K562 (cell line): ENCODE measurements at regions not wholly inside any gene's neighbourhood (a gene's known extent, or its start where the extent isn't known, plus 50 kb on each side); places are given as distances from the start of the nearest gene placed in this dataset.

Source experiments
- ATAC-seq: fragments of 200-7000 bp; cut with Tn5 transposase; 3 replicates; pipeline ENCODE4 v1.9.1; 2020; ENCODE audit warnings: moderate library complexity
- BruUV-seq: library from RNA; stranded (reverse); fragments of 400-500 nt; replicated peaks from 2 replicates; lab custom pipeline; 2021; lab: Mats Ljungman, UMichigan
- CTCF ChIA-PET: fragments of 300-600 bp; formaldehyde crosslinking; extraction: SDS; loops from one replicate; lab custom pipeline; 2021; ENCODE audit warnings: low intra/inter-chr PET ratio; lab: Yijun Ruan, JAX
- POLR2A ChIA-PET: fragments of 300-600, 350-650 bp; sonication (Branson Sonifier 250); formaldehyde crosslinking; extraction: SDS; loops from one replicate; lab custom pipeline; 2021; ENCODE audit warnings: antibody characterized with exemption, inconsistent platforms; lab: Yijun Ruan, JAX
- DNase-seq, 4 experiments: peaks; one replicate each; pipeline versions ENCODE4 v3.0.0 to v3.0.0-alpha.2; 2011 to 2018; ENCODE audit warnings: low spot score in 3 of 4, mixed read lengths in 3 of 4; ENCODE audit errors: extremely low read depth in 1 of 4
- FAIRE-seq: peaks from 2 replicates; lab custom pipeline; 2011; peaks lifted over from hg19 to GRCh38; lab: Jason Lieb, UNC
- H2AFZ ChIP-seq: 2 replicates; pipeline ENCODE4 v1.6.0; 2011; ENCODE audit warnings: low read depth, low read length, control low read depth, inconsistent platforms
- H3K27ac ChIP-seq: fragments of 200-600 bp; 3 replicates; pipeline ENCODE4 v1.8.0; 2011; ENCODE audit warnings: low read depth, mild to moderate bottlenecking, control low read depth, inconsistent platforms, low read length, moderate library complexity, mixed read lengths; ENCODE audit errors: extremely low read depth
- H3K27me3 ChIP-seq, 2 experiments: fragments of 300-600 bp in 1 of 2; 2 replicates in 1 of 2; 3 replicates in 1 of 2; pipeline versions ENCODE4 v1.6.0 to v1.8.0; 2011; ENCODE audit warnings: inconsistent platforms in 2 of 2, low read length in 2 of 2, mild to moderate bottlenecking in 1 of 2, mixed read lengths in 1 of 2, moderate library complexity in 1 of 2; ENCODE audit not compliant: control insufficient read depth in 2 of 2, insufficient read depth in 2 of 2
- H3K36me3 ChIP-seq: fragments of 300-600 bp; 3 replicates; pipeline ENCODE4 v1.8.0; 2011; ENCODE audit warnings: mild to moderate bottlenecking, low read length, inconsistent platforms; ENCODE audit not compliant: control insufficient read depth, insufficient read depth
- H3K4me1 ChIP-seq, 2 experiments: fragments of 200-600 bp in 1 of 2; replicated peaks in 1 of 2; 2 replicates in 1 of 2; 3 replicates in 1 of 2; pipeline versions ENCODE4 v1.5.1 to v1.8.0; 2011; ENCODE audit warnings: inconsistent platforms in 2 of 2, low read length in 2 of 2, mild to moderate bottlenecking in 1 of 2, mixed read lengths in 1 of 2, moderate library complexity in 1 of 2; ENCODE audit not compliant: control insufficient read depth in 2 of 2, insufficient read depth in 2 of 2
- H3K4me2 ChIP-seq: 2 replicates; pipeline ENCODE4 v1.6.1; 2011; ENCODE audit warnings: low read length, control low read depth, inconsistent platforms, mixed read lengths; ENCODE audit not compliant: insufficient read depth
- H3K4me3 ChIP-seq: fragments of 200-600 bp; sonication (generic), shearing (Covaris generic); 2 replicates; pipeline ENCODE4 v1.5.1; 2016; ENCODE audit warnings: control low read depth, inconsistent platforms
- H3K79me2 ChIP-seq: fragments of 200-600 bp; 3 replicates; pipeline ENCODE4 v1.8.0; 2011; ENCODE audit warnings: low read length, inconsistent platforms; ENCODE audit not compliant: control insufficient read depth, insufficient read depth
- H3K9ac ChIP-seq, 2 experiments: 2 replicates each; pipeline versions ENCODE4 v1.6.0 to v1.6.1; 2011; ENCODE audit warnings: low read depth in 2 of 2, low read length in 2 of 2, control low read depth in 1 of 2, inconsistent platforms in 1 of 2, mild to moderate bottlenecking in 1 of 2, mixed read lengths in 1 of 2; ENCODE audit not compliant: insufficient read depth in 1 of 2
- H3K9me1 ChIP-seq: one replicate; pipeline ENCODE4 v1.6.0; 2011; ENCODE audit warnings: inconsistent platforms, mild to moderate bottlenecking, low read length, moderate library complexity; ENCODE audit not compliant: control insufficient read depth, insufficient read depth
- H3K9me3 ChIP-seq: replicated peaks from 2 replicates; pipeline ENCODE4 v1.5.1; 2011; ENCODE audit warnings: low read depth, low read length, inconsistent platforms; ENCODE audit not compliant: control insufficient read depth, insufficient read depth
- H4K20me1 ChIP-seq: replicated peaks from 2 replicates; pipeline ENCODE4 v1.6.1; 2011; ENCODE audit warnings: low read length, inconsistent platforms, mixed read lengths; ENCODE audit not compliant: control insufficient read depth, insufficient read depth
- ARID3A ChIP-seq: IDR thresholded peaks from 2 replicates; pipeline ENCODE4 v1.6.1; 2012; ENCODE audit warnings: low read depth, low read length, improper control_type of control experiment, borderline replicate concordance
- CBX8 ChIP-seq: fragments of 200-600 bp; sonication (generic); IDR thresholded peaks from 2 replicates; pipeline ENCODE4 v1.6.1; 2012; ENCODE audit warnings: borderline replicate concordance, mixed run types, low read depth, mild to moderate bottlenecking, moderate library complexity, mixed read lengths, low read length, control low read depth, inconsistent platforms; ENCODE audit not compliant: poor library complexity, severe bottlenecking; ENCODE audit errors: extremely low read depth
- CUX1 ChIP-seq: fragments of 200-800 bp; sonication (Bioruptor generic); IDR thresholded peaks from 2 replicates; pipeline ENCODE4 v1.6.1; 2016; ENCODE audit warnings: missing genetic modification characterization, missing compliant biosample characterization
- MEF2A ChIP-seq: IDR thresholded peaks from 2 replicates; pipeline ENCODE4 v1.6.1; 2011; ENCODE audit warnings: low read depth, mild to moderate bottlenecking, low read length, moderate library complexity; ENCODE audit not compliant: control insufficient read depth
- RAD21 ChIP-seq, 2 experiments: fragments of 250-450 bp in 1 of 2; fragments of 450-650 bp in 1 of 2; sonication (Bioruptor Pico) in 1 of 2; formaldehyde crosslinking in 1 of 2; IDR thresholded peaks in 1 of 2; conservative IDR thresholded peaks in 1 of 2; 2 replicates each; pipeline versions ENCODE4 v1.4.0 to v1.8.0; 2020 to 2022; ENCODE audit warnings: mild to moderate bottlenecking in 2 of 2, moderate library complexity in 1 of 2
- RNF2 ChIP-seq: sonication (generic); IDR thresholded peaks from 2 replicates; pipeline ENCODE4 v1.6.1; 2016
- SIN3A ChIP-seq, 2 experiments: fragments of 150-350 bp in 1 of 2; IDR thresholded peaks; 2 replicates each; pipeline ENCODE4 v1.6.1; 2011 to 2016; ENCODE audit warnings: borderline replicate concordance in 2 of 2, low read depth in 2 of 2, low read length in 2 of 2, mild to moderate bottlenecking in 2 of 2, moderate library complexity in 2 of 2; ENCODE audit not compliant: control insufficient read depth in 1 of 2
- TAF15 ChIP-seq: fragments of 200-400 bp; formaldehyde crosslinking; IDR thresholded peaks from 2 replicates; pipeline ENCODE4 v1.6.1; 2017; ENCODE audit warnings: mild to moderate bottlenecking, low read depth, low read length, moderate library complexity
- ZNF395 ChIP-seq: fragments of 200-800 bp; sonication (Bioruptor generic); IDR thresholded peaks from 2 replicates; pipeline ENCODE4 v1.6.1; 2017; ENCODE audit warnings: missing genetic modification characterization, missing compliant biosample characterization
- ZNF57 ChIP-seq: fragments of 450-650 bp; formaldehyde crosslinking; IDR thresholded peaks from 2 replicates; pipeline ENCODE4 v1.4.0; 2020; ENCODE audit warnings: mild to moderate bottlenecking, moderate library complexity
- WGBS: fragments of 100-300 bp; shearing (Covaris generic); methylation state at CpG from one replicate; pipeline ENCODE4 v1.1.6; 2016; ENCODE audit warnings: low coverage, mixed read lengths; ENCODE audit not compliant: insufficient coverage; ENCODE audit errors: missing lambda C conversion rate; 5-methylcytosine and 5-hydroxymethylcytosine counted together
- in situ Hi-C: fragments of 300-500 bp; cut with MboI; formaldehyde crosslinking; loops from 4 replicates; pipeline ENCODE4 v1.15.0; 2018; ENCODE audit warnings: inconsistent platforms, mixed read lengths
- intact Hi-C: fragments of 100-400 bp; cut with micrococcal nuclease; formaldehyde crosslinking; loops from 2 replicates; pipeline ENCODE4 v1.14.2; 2022

GRCh38 chr20:58133020-58133808, 95.2 kb downstream of the ANKRD60 start:
- no peak for ATAC-seq
- no peaks in the 10 kb centered on the region for H3K9me1 ChIP-seq
- BruUV-seq: no TSS peak
- FAIRE-seq: no peak
- H3K4me1 ChIP-seq: no peaks in the 10 kb centered on the region
- DNase-seq: no peak
- under 1% methylated on average over 9 of the region's 9 CpGs for WGBS
- H4K20me1 ChIP-seq: 0 out of 2 replicates have a peak, but pooled peaks cover 10% of the 10 kb centered on the region
- intact Hi-C loops (no loop called here), in situ Hi-C loops (no loop called here)
- CTCF ChIA-PET: no interaction called here
- H3K4me2 ChIP-seq: no peak overlapping the region
- no peaks in the 10 kb centered on the region for H3K9me3 ChIP-seq
- H3K27me3 ChIP-seq: peaks cover 19 to 56% of the 10 kb centered on the region in 2 experiments; a peak in 4 of 5 replicates
- no peak overlapping the region for H2AFZ ChIP-seq
- H3K27ac ChIP-seq: no peak overlapping the region
- no peaks in the 10 kb centered on the region for H3K79me2 ChIP-seq
- POLR2A ChIA-PET: interaction anchor here (0.6 kb wide), 2 partner anchors 127 to 241 kb away, joined by 3 read pairs; no protein-coding TSS in a partner anchor
- H3K4me3 ChIP-seq: no peak overlapping the region
- no peak overlapping the region for H3K9ac ChIP-seq
- H3K36me3 ChIP-seq: no peaks in the 10 kb centered on the region
- TF ChIP-seq MEF2A (no peak), TAF15 (no peak), ZNF395 (CRISPR knock-in tag) (no peak), SIN3A (IDR thresholded peaks at IDR 0.05; ENCODE audit: borderline replicate concordance in 2 of 2, control insufficient read depth in 1 of 2, low read depth in 2 of 2, low read length in 2 of 2) (no peak), ZNF57 (no peak), RNF2 (no peak), CUX1 (CRISPR knock-in tag) (no peak), RAD21 (CRISPR knock-in tag; conservative IDR thresholded peaks at IDR 0.05 in 1 of 2, IDR thresholded peaks at IDR 0.05 in 1 of 2) (no peak), CBX8 (no peak), ARID3A (no peak)
